Glutamatergic neuron (in vitro differentiated cells): ENCODE measurements at regions not wholly inside any gene's neighbourhood (a gene's known extent, or its start where the extent isn't known, plus 50 kb on each side); places are given as distances from the start of the nearest gene placed in this dataset.

Experiments
- DNase-seq: peaks from one replicate; pipeline ENCODE4 v3.0.0; 2022
- H3K27ac Mint-ChIP-seq: one replicate; pipeline ENCODE4 v1.8.0; 2020; ENCODE audit warnings: mild to moderate bottlenecking, mixed read lengths, inconsistent platforms; ENCODE audit not compliant: unreplicated experiment
- H3K27me3 Mint-ChIP-seq: one replicate; pipeline ENCODE4 v1.8.0; 2020; ENCODE audit warnings: mild to moderate bottlenecking, moderate library complexity, mixed read lengths, inconsistent platforms; ENCODE audit not compliant: unreplicated experiment
- H3K36me3 Mint-ChIP-seq: one replicate; pipeline ENCODE4 v1.8.0; 2020; ENCODE audit warnings: mild to moderate bottlenecking, mixed read lengths, inconsistent platforms; ENCODE audit not compliant: unreplicated experiment
- H3K4me1 Mint-ChIP-seq: one replicate; pipeline ENCODE4 v1.8.0; 2020; ENCODE audit warnings: mild to moderate bottlenecking, low read depth, mixed read lengths, inconsistent platforms; ENCODE audit not compliant: unreplicated experiment
- H3K4me3 Mint-ChIP-seq: one replicate; pipeline ENCODE4 v1.8.0; 2020; ENCODE audit warnings: mild to moderate bottlenecking, mixed read lengths, inconsistent platforms; ENCODE audit not compliant: unreplicated experiment
- H3K9me3 Mint-ChIP-seq: one replicate; pipeline ENCODE4 v1.8.0; 2020; ENCODE audit warnings: mild to moderate bottlenecking, moderate library complexity, mixed read lengths, inconsistent platforms; ENCODE audit not compliant: unreplicated experiment
- CTCF ChIP-seq: fragments of 200-600 bp; sonication (generic); IDR thresholded peaks from one replicate; pipeline ENCODE4 v1.5.0; 2021; ENCODE audit not compliant: partially characterized antibody, unreplicated experiment

DNA sequence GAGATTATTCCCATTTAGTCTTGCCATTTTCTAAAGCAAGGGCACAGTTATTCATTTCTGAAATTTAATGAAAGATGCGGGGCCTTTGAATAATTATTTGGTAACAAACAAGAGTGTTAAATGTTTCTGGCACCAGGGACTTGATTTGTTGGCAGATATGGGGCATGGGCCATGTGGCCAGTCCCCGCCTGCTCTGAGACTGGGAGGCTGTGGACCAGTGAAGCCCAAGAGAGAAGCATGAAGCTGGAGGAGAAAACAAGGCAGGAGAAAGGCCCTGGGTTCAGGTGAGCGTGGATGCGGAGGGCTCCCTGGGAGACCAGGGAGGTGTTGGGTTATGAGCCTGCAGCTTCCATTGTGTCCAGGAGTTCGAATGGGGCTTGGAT lies 378.5 kb downstream of the TCERG1L start:
- Mint-ChIP-seq H3K36me3 (no peaks in the 10 kb centered on the region), H3K27ac (no peak overlapping the region), H3K9me3 (peaks cover 3% of the 10 kb centered on the region), H3K27me3 (peaks cover 8% of the 10 kb centered on the region), H3K4me1 (no peaks in the 10 kb centered on the region), H3K4me3 (no peak overlapping the region)
- DNase-seq: no peak
- TF ChIP-seq CTCF: no peak

DNA sequence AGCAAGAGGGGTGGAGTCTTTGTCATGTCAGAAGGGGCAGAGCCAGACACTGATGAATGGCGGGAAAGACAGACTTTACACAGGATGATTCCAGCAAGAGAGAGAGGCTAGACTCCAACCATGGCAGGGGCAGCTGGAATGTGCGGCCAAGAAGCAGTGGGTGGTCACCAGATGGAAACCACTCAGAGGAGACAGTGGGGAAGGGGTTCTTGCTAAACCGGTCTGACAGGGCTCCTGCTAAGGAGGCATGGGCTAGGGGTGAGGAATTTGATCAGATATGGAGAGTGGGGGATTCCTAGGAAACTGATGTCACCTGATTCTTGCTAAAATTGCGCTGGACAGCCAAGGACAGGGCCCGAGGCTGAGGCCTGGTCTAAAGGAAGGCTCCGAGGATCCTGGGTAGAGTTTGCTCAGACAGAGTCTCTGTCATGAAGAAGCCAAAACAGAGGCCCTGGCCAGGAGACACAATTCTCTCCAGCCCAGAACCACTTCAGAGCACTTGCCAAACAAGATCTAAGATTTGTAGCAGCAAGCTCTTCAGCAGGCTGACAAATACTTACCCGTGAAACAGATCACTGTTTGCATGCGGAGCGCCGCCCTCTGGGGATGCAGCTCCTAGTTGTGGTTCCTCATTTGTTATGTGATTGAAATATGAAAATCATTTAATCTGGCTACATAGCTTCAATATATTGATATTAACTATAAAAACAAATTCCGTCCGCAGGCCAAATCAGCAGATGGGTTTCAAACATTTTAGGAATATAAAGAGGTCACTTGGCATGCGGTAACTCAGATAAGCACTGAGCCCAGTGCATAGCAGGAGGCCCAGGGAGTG lies 377.0 kb downstream of the TCERG1L start:
- DNase-seq: no peak
- no peaks in the 10 kb centered on the region for H3K36me3 Mint-ChIP-seq
- H3K27me3 Mint-ChIP-seq: peaks cover 7% of the 10 kb centered on the region
- TF ChIP-seq CTCF: no peak
- no peak overlapping the region for H3K27ac Mint-ChIP-seq
- no peak overlapping the region for H3K4me3 Mint-ChIP-seq
- peaks cover 3% of the 10 kb centered on the region for H3K9me3 Mint-ChIP-seq
- H3K4me1 Mint-ChIP-seq: peaks cover 3% of the 10 kb centered on the region

DNA sequence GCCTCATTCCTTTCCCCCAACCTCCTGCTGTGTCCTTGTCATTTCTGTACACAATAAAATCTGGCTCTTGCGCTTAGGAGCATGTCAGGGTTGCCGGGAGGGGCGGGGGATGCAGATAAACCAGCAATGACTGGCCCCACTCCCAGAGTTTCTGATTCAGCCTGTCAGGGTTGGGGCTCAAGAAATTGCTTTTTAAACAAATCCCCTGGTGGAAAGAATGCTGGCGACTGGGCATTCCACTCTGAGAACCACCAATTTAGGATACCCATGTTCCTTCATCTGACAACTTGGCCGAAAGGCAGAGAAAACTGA lies 376.4 kb downstream of the TCERG1L start:
- Mint-ChIP-seq H3K9me3 (peaks cover 3% of the 10 kb centered on the region), H3K27ac (no peak overlapping the region), H3K4me3 (no peak overlapping the region), H3K4me1 (peaks cover 4% of the 10 kb centered on the region), H3K36me3 (no peaks in the 10 kb centered on the region), H3K27me3 (peaks cover 7% of the 10 kb centered on the region)
- no peak for DNase-seq
- TF ChIP-seq CTCF: no peak

- H3K4me3 Mint-ChIP-seq: no peak overlapping the region
- DNase-seq: no peak
- no peaks in the 10 kb centered on the region for H3K36me3 Mint-ChIP-seq
- H3K9me3 Mint-ChIP-seq: peaks cover 3% of the 10 kb centered on the region
- TF ChIP-seq CTCF: no peak
- H3K4me1 Mint-ChIP-seq: peaks cover 6% of the 10 kb centered on the region
- H3K27me3 Mint-ChIP-seq: peaks cover 7% of the 10 kb centered on the region
- no peak overlapping the region for H3K27ac Mint-ChIP-seq
Measured at GRCh38 chr10:130935897-130936550, 375.5 kb downstream of the TCERG1L start.

GRCh38 chr10:130936851-130937250 lies 374.7 kb downstream of the TCERG1L start:
- Mint-ChIP-seq H3K27me3 (peaks cover 7% of the 10 kb centered on the region), H3K4me1 (peaks cover 6% of the 10 kb centered on the region), H3K4me3 (no peak overlapping the region), H3K27ac (no peak overlapping the region), H3K36me3 (no peaks in the 10 kb centered on the region), H3K9me3 (peaks cover 3% of the 10 kb centered on the region)
- no peak for DNase-seq
- TF ChIP-seq CTCF: no peak
